ENCODE measurements at regions not wholly inside any gene's neighbourhood (a gene's known extent, or its start where the extent isn't known, plus 50 kb on each side); places are given as distances from the start of the nearest gene placed in this dataset.

- no peak overlapping the region for H3K27ac ChIP-seq (ENCODE audit: low read length)
These were observed 692.2 kb upstream of the KLHL29 start for GRCh38 chr2:22692746-22693145.

GRCh38 chr2:22694300-22694699 is 690.7 kb upstream of the KLHL29 start:
- Histone ChIP-seq H3K9me3 (ENCODE audit: control insufficient read depth, low read depth, low read length) (no peaks in the 10 kb centered on the region), H3K27ac (ENCODE audit: low read length) (no peak overlapping the region), H3K36me3 (ENCODE audit: control insufficient read depth, insufficient read depth, low read length) (no peaks in the 10 kb centered on the region), H3K4me1 (ENCODE audit: control insufficient read depth, insufficient read depth, low read length) (no peaks in the 10 kb centered on the region), H3K4me3 (ENCODE audit: low read length) (no peak overlapping the region), H3K27me3 (ENCODE audit: control insufficient read depth, insufficient read depth, low read length) (no peaks in the 10 kb centered on the region)
- no CpG with 5 or more reads among the region's 2 CpGs for WGBS (ENCODE audit: insufficient coverage, low lambda C conversion rate)
- DNase-seq = no peak

More at GRCh38 chr2:22692746-22693145, 692.2 kb upstream of the KLHL29 start:
- Histone ChIP-seq H3K27me3 (ENCODE audit: control insufficient read depth, insufficient read depth, low read length) (no peaks in the 10 kb centered on the region), H3K4me3 (ENCODE audit: low read length) (no peak overlapping the region), H3K4me1 (ENCODE audit: control insufficient read depth, insufficient read depth, low read length) (no peaks in the 10 kb centered on the region), H3K36me3 (ENCODE audit: control insufficient read depth, insufficient read depth, low read length) (no peaks in the 10 kb centered on the region), H3K9me3 (ENCODE audit: control insufficient read depth, low read depth, low read length) (no peaks in the 10 kb centered on the region)
- WGBS (ENCODE audit: insufficient coverage, low lambda C conversion rate) = 83% methylated on average over 1 of the region's 2 CpGs
- DNase-seq = no peak

GRCh38 chr2:22694856-22695255 is 690.1 kb upstream of the KLHL29 start:
- H3K36me3 ChIP-seq (ENCODE audit: control insufficient read depth, insufficient read depth, low read length) = no peaks in the 10 kb centered on the region
- H3K27me3 ChIP-seq (ENCODE audit: control insufficient read depth, insufficient read depth, low read length) = no peaks in the 10 kb centered on the region
- no peaks in the 10 kb centered on the region for H3K9me3 ChIP-seq (ENCODE audit: control insufficient read depth, low read depth, low read length)
- H3K4me3 ChIP-seq (ENCODE audit: low read length) = no peak overlapping the region
- no peak for DNase-seq
- no peaks in the 10 kb centered on the region for H3K4me1 ChIP-seq (ENCODE audit: control insufficient read depth, insufficient read depth, low read length)
- no peak overlapping the region for H3K27ac ChIP-seq (ENCODE audit: low read length)
- WGBS (ENCODE audit: insufficient coverage, low lambda C conversion rate) = no CpG with 5 or more reads among the region's 1 CpG

GRCh38 chr2:22697054-22697788 is 687.8 kb upstream of the KLHL29 start:
- H3K36me3 ChIP-seq (ENCODE audit: control insufficient read depth, insufficient read depth, low read length) = no peaks in the 10 kb centered on the region
- H3K27me3 ChIP-seq (ENCODE audit: control insufficient read depth, insufficient read depth, low read length) = no peaks in the 10 kb centered on the region
- H3K9me3 ChIP-seq (ENCODE audit: control insufficient read depth, low read depth, low read length) = no peaks in the 10 kb centered on the region
- no peak overlapping the region for H3K4me3 ChIP-seq (ENCODE audit: low read length)
- no peak overlapping the region for H3K27ac ChIP-seq (ENCODE audit: low read length)
- DNase-seq = no peak
- H3K4me1 ChIP-seq (ENCODE audit: control insufficient read depth, insufficient read depth, low read length) = no peaks in the 10 kb centered on the region
- WGBS (ENCODE audit: insufficient coverage, low lambda C conversion rate) = 94% methylated on average over 2 of the region's 4 CpGs

- Histone ChIP-seq H3K9me3 (ENCODE audit: control insufficient read depth, low read depth, low read length) (no peaks in the 10 kb centered on the region), H3K27ac (ENCODE audit: low read length) (no peak overlapping the region), H3K36me3 (ENCODE audit: control insufficient read depth, insufficient read depth, low read length) (no peaks in the 10 kb centered on the region), H3K4me1 (ENCODE audit: control insufficient read depth, insufficient read depth, low read length) (no peaks in the 10 kb centered on the region), H3K27me3 (ENCODE audit: control insufficient read depth, insufficient read depth, low read length) (no peaks in the 10 kb centered on the region), H3K4me3 (ENCODE audit: low read length) (no peak overlapping the region)
- 80% methylated on average over 1 of the region's 2 CpGs for WGBS (ENCODE audit: insufficient coverage, low lambda C conversion rate)
- no peak for DNase-seq
These were observed 683.3 kb upstream of the KLHL29 start for GRCh38 chr2:22701561-22702160.

GRCh38 chr2:22703286-22703920 is 681.6 kb upstream of the KLHL29 start:
- DNase-seq = no peak
- no peaks in the 10 kb centered on the region for H3K36me3 ChIP-seq (ENCODE audit: control insufficient read depth, insufficient read depth, low read length)

GRCh38 chr2:22719396-22719795 is 665.6 kb upstream of the KLHL29 start:
- H3K4me3 ChIP-seq (ENCODE audit: low read length) = no peak overlapping the region
- no peaks in the 10 kb centered on the region for H3K27me3 ChIP-seq (ENCODE audit: control insufficient read depth, insufficient read depth, low read length)
- H3K36me3 ChIP-seq (ENCODE audit: control insufficient read depth, insufficient read depth, low read length) = no peaks in the 10 kb centered on the region
- H3K4me1 ChIP-seq (ENCODE audit: control insufficient read depth, insufficient read depth, low read length) = no peaks in the 10 kb centered on the region
- peaks cover 2% of the 10 kb centered on the region for H3K9me3 ChIP-seq (ENCODE audit: control insufficient read depth, low read depth, low read length)
- no peak for DNase-seq
- no peak overlapping the region for H3K27ac ChIP-seq (ENCODE audit: low read length)

More at GRCh38 chr2:22703286-22703920, 681.6 kb upstream of the KLHL29 start:
- Histone ChIP-seq H3K27me3 (ENCODE audit: control insufficient read depth, insufficient read depth, low read length) (no peaks in the 10 kb centered on the region), H3K4me1 (ENCODE audit: control insufficient read depth, insufficient read depth, low read length) (no peaks in the 10 kb centered on the region), H3K27ac (ENCODE audit: low read length) (no peak overlapping the region), H3K9me3 (ENCODE audit: control insufficient read depth, low read depth, low read length) (no peaks in the 10 kb centered on the region), H3K4me3 (ENCODE audit: low read length) (no peak overlapping the region)
- no CpG with 5 or more reads among the region's 1 CpG for WGBS (ENCODE audit: insufficient coverage, low lambda C conversion rate)

GRCh38 chr2:22729466-22729865 is 655.5 kb upstream of the KLHL29 start:
- no peaks in the 10 kb centered on the region for H3K36me3 ChIP-seq (ENCODE audit: control insufficient read depth, insufficient read depth, low read length)
- no peaks in the 10 kb centered on the region for H3K4me1 ChIP-seq (ENCODE audit: control insufficient read depth, insufficient read depth, low read length)
- peaks cover 5% of the 10 kb centered on the region for H3K9me3 ChIP-seq (ENCODE audit: control insufficient read depth, low read depth, low read length)
- no peaks in the 10 kb centered on the region for H3K27me3 ChIP-seq (ENCODE audit: control insufficient read depth, insufficient read depth, low read length)
- no peak overlapping the region for H3K4me3 ChIP-seq (ENCODE audit: low read length)
- DNase-seq = no peak
- H3K27ac ChIP-seq (ENCODE audit: low read length) = no peak overlapping the region
- WGBS (ENCODE audit: insufficient coverage, low lambda C conversion rate) = 81% methylated on average over 3 of the region's 5 CpGs

- Histone ChIP-seq H3K27ac (ENCODE audit: low read length) (no peak overlapping the region), H3K9me3 (ENCODE audit: control insufficient read depth, low read depth, low read length) (no peaks in the 10 kb centered on the region), H3K36me3 (ENCODE audit: control insufficient read depth, insufficient read depth, low read length) (no peaks in the 10 kb centered on the region), H3K27me3 (ENCODE audit: control insufficient read depth, insufficient read depth, low read length) (no peaks in the 10 kb centered on the region), H3K4me3 (ENCODE audit: low read length) (no peak overlapping the region), H3K4me1 (ENCODE audit: control insufficient read depth, insufficient read depth, low read length) (no peaks in the 10 kb centered on the region)
- WGBS (ENCODE audit: insufficient coverage, low lambda C conversion rate) = no CpG with 5 or more reads among the region's 1 CpG
- no peak for DNase-seq
These were observed 650.5 kb upstream of the KLHL29 start for GRCh38 chr2:22734373-22735045.

GRCh38 chr2:22737144-22737543 is 647.8 kb upstream of the KLHL29 start:
- DNase-seq = no peak

More at GRCh38 chr2:22737144-22737543, 647.8 kb upstream of the KLHL29 start:
- no peak overlapping the region for H3K4me3 ChIP-seq (ENCODE audit: low read length)
- no peaks in the 10 kb centered on the region for H3K27me3 ChIP-seq (ENCODE audit: control insufficient read depth, insufficient read depth, low read length)
- no peaks in the 10 kb centered on the region for H3K36me3 ChIP-seq (ENCODE audit: control insufficient read depth, insufficient read depth, low read length)
- no peaks in the 10 kb centered on the region for H3K4me1 ChIP-seq (ENCODE audit: control insufficient read depth, insufficient read depth, low read length)
- no peaks in the 10 kb centered on the region for H3K9me3 ChIP-seq (ENCODE audit: control insufficient read depth, low read depth, low read length)
- WGBS (ENCODE audit: insufficient coverage, low lambda C conversion rate) = 89% methylated on average over 2 of the region's 3 CpGs
- H3K27ac ChIP-seq (ENCODE audit: low read length) = no peak overlapping the region
